Astrocyte of the spinal cord (primary cell): ENCODE measurements at regions not wholly inside any gene's neighbourhood (a gene's known extent, or its start where the extent isn't known, plus 50 kb on each side); places are given as distances from the start of the nearest gene placed in this dataset.
A peak's percentile ranks its signal among the peaks of the same experiment; 100 is the strongest.

Source experiments
- DNase-seq: peaks from one replicate; pipeline ENCODE4 v3.0.0; 2011; ENCODE audit warnings: low read depth, low spot score
- H3K4me3 ChIP-seq: 2 replicates; pipeline ENCODE4 v1.5.1; 2011; ENCODE audit warnings: low read depth, mild to moderate bottlenecking, low read length, moderate library complexity
- in situ Hi-C: cut with HindIII; loops from 2 replicates; pipeline ENCODE4 v1.10.0; 2017; ENCODE audit warnings: low sequenced_read_pairs
- TF ChIP-seq, protein P1 (sequence below): IDR thresholded peaks from 2 replicates; pipeline ENCODE4 v1.5.1; 2012; ENCODE audit warnings: low read depth, mild to moderate bottlenecking, low read length, inconsistent platforms

DNA sequence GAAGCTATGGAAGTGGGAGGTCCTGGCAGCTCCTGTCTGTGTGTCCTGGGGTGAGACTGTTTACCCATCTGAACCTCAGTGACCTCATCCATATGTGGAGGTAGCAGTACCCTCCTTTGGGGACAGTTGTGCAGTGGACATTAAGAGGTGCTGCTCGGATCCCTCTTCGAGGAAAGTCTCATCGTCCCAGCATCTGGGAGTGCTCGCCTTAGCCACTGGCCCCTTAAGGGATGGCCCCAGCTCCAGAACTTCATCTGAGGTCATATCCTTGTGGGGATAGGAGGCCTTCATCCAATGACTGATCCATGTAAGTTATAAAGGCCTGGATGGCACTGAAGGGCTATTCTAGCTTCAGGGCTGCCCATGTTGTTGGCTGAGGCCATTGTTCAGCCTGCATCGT, 538.1 kb downstream of the MIAT start:
- in situ Hi-C loops: no loop called here
- H3K4me3 ChIP-seq: no peak overlapping the region
- no peak for DNase-seq
- TF ChIP-seq, protein P1, sequence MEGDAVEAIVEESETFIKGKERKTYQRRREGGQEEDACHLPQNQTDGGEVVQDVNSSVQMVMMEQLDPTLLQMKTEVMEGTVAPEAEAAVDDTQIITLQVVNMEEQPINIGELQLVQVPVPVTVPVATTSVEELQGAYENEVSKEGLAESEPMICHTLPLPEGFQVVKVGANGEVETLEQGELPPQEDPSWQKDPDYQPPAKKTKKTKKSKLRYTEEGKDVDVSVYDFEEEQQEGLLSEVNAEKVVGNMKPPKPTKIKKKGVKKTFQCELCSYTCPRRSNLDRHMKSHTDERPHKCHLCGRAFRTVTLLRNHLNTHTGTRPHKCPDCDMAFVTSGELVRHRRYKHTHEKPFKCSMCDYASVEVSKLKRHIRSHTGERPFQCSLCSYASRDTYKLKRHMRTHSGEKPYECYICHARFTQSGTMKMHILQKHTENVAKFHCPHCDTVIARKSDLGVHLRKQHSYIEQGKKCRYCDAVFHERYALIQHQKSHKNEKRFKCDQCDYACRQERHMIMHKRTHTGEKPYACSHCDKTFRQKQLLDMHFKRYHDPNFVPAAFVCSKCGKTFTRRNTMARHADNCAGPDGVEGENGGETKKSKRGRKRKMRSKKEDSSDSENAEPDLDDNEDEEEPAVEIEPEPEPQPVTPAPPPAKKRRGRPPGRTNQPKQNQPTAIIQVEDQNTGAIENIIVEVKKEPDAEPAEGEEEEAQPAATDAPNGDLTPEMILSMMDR: no peak

DNA sequence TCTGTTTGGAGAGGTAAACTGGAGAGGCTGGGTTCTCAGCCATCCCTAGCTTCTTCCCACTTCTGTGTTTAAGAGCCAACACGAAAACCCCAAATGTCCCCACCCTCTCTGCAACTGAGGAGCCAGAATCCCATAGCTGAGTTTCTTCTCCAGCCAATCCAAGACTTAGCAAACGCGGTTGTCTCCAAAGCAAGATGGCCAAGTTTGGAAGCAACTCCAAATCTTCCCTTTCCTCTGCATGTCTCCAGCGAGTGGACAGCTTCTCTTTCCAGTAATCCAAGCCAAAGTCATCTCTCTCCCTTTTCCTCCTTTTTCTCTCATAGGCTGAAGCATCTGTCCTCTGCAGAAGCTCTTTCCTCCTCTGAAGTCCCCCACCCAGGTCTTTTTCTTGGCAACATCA, 539.2 kb downstream of the MIAT start:
- no peak overlapping the region for H3K4me3 ChIP-seq
- TF ChIP-seq, protein P1: no peak
- in situ Hi-C loops: no loop called here
- DNase-seq: peak; percentile 32

DNA sequence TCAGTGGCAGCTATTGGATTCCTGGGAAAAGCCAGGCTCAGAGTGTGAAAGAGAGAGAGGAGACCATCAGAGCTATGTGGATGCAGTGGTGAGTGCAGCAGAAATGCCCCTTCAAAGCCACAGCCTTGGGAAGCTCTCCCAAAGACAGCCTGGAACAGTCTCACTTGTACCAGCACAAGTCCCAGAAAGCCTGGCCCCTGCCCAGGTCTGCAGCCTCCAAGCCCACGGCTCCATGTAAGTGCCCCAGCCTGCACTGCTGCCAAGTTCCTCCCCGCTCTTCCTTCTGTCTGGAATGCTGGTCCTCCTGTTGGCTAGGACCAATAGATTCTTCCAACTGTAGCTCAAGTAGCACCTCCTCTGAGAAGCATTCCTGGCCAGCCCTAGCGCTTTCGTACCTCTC, 539.7 kb downstream of the MIAT start:
- H3K4me3 ChIP-seq: no peak overlapping the region
- TF ChIP-seq, protein P1: no peak
- in situ Hi-C loops: no loop called here
- no peak for DNase-seq

DNA sequence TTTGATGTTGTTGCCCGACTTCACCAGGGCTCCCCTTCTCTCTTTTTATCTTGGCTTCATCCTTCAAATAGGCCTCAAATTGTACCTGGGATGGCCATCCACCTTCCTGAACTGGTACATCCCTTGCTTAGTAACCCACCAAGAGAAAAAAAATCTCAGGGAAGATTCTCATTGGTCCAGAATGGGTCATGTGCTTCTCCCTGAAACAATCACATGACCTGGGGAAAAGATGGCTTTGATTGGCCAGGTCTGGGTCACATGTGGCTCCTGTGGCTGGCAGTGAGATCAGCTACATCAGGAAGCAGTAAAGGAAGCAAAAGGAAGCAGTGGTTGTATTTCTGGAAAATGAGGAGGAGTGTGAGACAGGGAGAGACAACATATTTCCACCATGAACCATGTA, 540.2 kb downstream of the MIAT start:
- no peak overlapping the region for H3K4me3 ChIP-seq
- TF ChIP-seq, protein P1: no peak
- in situ Hi-C loops: no loop called here
- no peak for DNase-seq

DNA sequence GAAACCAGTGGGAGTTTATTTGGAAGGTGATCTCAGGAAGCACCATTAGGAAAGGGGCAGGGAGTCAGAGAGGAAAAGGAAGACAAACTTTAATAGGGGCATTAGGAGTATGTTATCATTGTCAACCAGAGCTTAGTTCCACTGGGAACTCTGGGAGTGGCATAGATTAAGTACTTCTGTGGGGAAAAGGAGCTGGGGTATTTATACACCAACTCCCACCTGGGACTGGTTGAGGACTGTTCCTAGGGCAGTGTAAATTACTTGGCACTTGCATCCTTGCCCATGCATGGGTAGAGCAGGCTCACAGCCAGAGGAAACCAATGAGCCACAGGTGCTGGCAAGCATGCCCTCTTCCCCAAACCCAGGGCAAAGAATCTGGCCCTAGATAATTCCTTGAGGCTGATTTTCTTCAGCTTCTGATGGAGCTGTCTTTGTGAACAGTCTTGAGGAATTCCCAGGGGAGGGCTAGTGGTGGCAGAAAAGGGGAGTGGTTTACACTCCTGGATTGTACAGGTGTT, 541.2 kb downstream of the MIAT start:
- in situ Hi-C loops: no loop called here
- TF ChIP-seq, protein P1: no peak
- DNase-seq: no peak
- no peak overlapping the region for H3K4me3 ChIP-seq

DNA sequence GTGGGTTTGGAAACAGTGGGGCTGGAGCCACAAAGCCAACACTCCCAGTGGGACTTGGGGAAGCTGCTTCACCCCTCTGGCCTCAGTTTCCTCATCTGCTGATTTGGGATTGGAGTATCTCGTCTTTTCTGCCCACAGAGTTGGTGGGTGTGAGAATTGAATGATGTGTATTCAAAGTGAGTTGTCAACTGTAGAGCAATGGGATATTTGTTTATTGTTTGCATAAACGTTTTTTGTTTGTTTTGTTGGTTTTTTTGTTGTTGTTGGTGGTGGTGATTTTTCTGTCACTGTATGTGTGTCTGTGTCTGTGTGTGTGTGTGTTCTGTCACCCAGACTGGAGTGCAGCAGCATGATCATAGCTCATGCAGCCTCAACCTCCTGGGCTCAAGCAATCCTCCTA, 542.0 kb downstream of the MIAT start:
- TF ChIP-seq, protein P1: no peak

DNA sequence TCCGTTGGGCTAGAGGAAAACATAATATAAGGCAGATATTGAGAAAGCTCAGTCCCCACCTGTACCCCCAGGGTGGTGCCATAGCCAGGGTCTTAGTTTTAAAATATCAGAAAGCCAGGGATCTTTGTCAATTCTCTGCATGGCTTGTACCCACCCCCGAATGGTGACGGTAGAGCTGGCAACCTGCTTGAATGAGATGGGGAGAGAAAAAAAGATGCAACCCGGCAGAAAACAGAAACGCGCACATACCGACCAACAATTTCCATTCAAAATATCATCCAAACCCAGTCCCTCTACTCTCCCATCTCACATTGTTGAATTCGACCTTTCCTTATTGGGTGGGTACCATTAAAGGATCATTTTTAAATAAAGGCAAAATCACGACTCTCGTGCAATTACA, 543.9 kb downstream of the MIAT start:
- H3K4me3 ChIP-seq: no peak overlapping the region
- TF ChIP-seq, protein P1: no peak
- DNase-seq: no peak
- in situ Hi-C loops: no loop called here

More for the DNA sequence above, 542.0 kb downstream of the MIAT start:
- no peak overlapping the region for H3K4me3 ChIP-seq
- in situ Hi-C loops: no loop called here
- DNase-seq: no peak
